AG04450 (cell line): ENCODE measurements at regions not wholly inside any gene's neighbourhood (a gene's known extent, or its start where the extent isn't known, plus 50 kb on each side); places are given as distances from the start of the nearest gene placed in this dataset.

Source experiments
- CTCF ChIA-PET: fragments of 300-600, 350-600 bp; formaldehyde crosslinking; extraction: SDS; loops from one replicate; lab custom pipeline; 2022; ENCODE audit warnings: antibody characterized with exemption, inconsistent platforms; lab: Charles Lee
- POLR2A ChIA-PET: fragments of 350-600 bp; formaldehyde crosslinking; extraction: SDS; loops from one replicate; lab custom pipeline; 2021; ENCODE audit warnings: antibody characterized with exemption, inconsistent platforms; lab: Yijun Ruan, JAX
- DNase-seq: peaks from one replicate; pipeline ENCODE4 v3.0.0-alpha.2; 2011; ENCODE audit warnings: low read depth, low spot score
- H3K27ac ChIP-seq: one replicate; pipeline ENCODE4 v1.5.1; 2012; ENCODE audit warnings: low read depth, low read length, control low read depth
- H3K27me3 ChIP-seq: one replicate; pipeline ENCODE4 v1.6.0; 2012; ENCODE audit warnings: low read length; ENCODE audit not compliant: control insufficient read depth, insufficient read depth
- H3K4me3 ChIP-seq: 2 replicates; pipeline ENCODE4 v1.5.1; 2011; ENCODE audit warnings: mild to moderate bottlenecking, low read depth, low read length, control low read depth
- H3K9me3 ChIP-seq: 2 replicates; pipeline ENCODE4 v1.5.1; 2012; ENCODE audit warnings: low read length; ENCODE audit not compliant: control insufficient read depth, insufficient read depth
- CTCF ChIP-seq: IDR thresholded peaks from 2 replicates; pipeline ENCODE4 v1.5.1; 2011; ENCODE audit warnings: low read depth, low read length, control low read depth, inconsistent platforms

- POLR2A ChIA-PET: no interaction called here
- no peak for DNase-seq
- Histone ChIP-seq H3K27ac (no peak overlapping the region), H3K27me3 (no peaks in the 10 kb centered on the region), H3K4me3 (no peak overlapping the region), H3K9me3 (no peaks in the 10 kb centered on the region)
- CTCF ChIA-PET: no interaction called here
- no peak for TF ChIP-seq CTCF
These were observed 332.2 kb downstream of the GASK1B start for GRCh38 chr4:157840648-157841047.

- no peak for DNase-seq
- ChIA-PET POLR2A (no interaction called here), CTCF (no interaction called here)
- no peaks in the 10 kb centered on the region for H3K27me3 ChIP-seq
- no peak overlapping the region for H3K4me3 ChIP-seq
- no peaks in the 10 kb centered on the region for H3K9me3 ChIP-seq
- no peak overlapping the region for H3K27ac ChIP-seq
- TF ChIP-seq CTCF: no peak
These were observed 332.8 kb downstream of the GASK1B start for GRCh38 chr4:157840034-157840433.

GRCh38 chr4:157838366-157838765, 334.5 kb downstream of the GASK1B start:
- POLR2A ChIA-PET: no interaction called here
- no peaks in the 10 kb centered on the region for H3K9me3 ChIP-seq

GRCh38 chr4:157837071-157837703, 335.6 kb downstream of the GASK1B start:
- DNase-seq: no peak
- CTCF ChIA-PET: no interaction called here
- POLR2A ChIA-PET: no interaction called here
- Histone ChIP-seq H3K9me3 (no peaks in the 10 kb centered on the region), H3K27ac (no peak overlapping the region), H3K4me3 (no peak overlapping the region), H3K27me3 (no peaks in the 10 kb centered on the region)
- TF ChIP-seq CTCF: no peak

More at GRCh38 chr4:157838366-157838765, 334.5 kb downstream of the GASK1B start:
- DNase-seq: no peak
- CTCF ChIA-PET: no interaction called here
- Histone ChIP-seq H3K27ac (no peak overlapping the region), H3K27me3 (no peaks in the 10 kb centered on the region), H3K4me3 (no peak overlapping the region)
- no peak for TF ChIP-seq CTCF

GRCh38 chr4:157832596-157832995, 340.2 kb downstream of the GASK1B start:
- no peaks in the 10 kb centered on the region for H3K27me3 ChIP-seq
- TF ChIP-seq CTCF: no peak
- POLR2A ChIA-PET: no interaction called here

More at GRCh38 chr4:157832596-157832995, 340.2 kb downstream of the GASK1B start:
- Histone ChIP-seq H3K4me3 (no peak overlapping the region), H3K9me3 (no peaks in the 10 kb centered on the region), H3K27ac (no peak overlapping the region)
- CTCF ChIA-PET: no interaction called here
- DNase-seq: no peak
